Head of caudate nucleus (tissue), 42 donors: ENCODE measurements at regions not wholly inside any gene's neighbourhood (a gene's known extent, or its start where the extent isn't known, plus 50 kb on each side); places are given as distances from the start of the nearest gene placed in this dataset.

Experiments
- DNase-seq, 42 donors: peaks; one replicate each; pipeline versions ENCODE4 v3.0.0 to v3.0.0-alpha.2; 2020 to 2021; ENCODE audit warnings: mixed read lengths in 7 of 42
- intact Hi-C: fragments of 100-400 bp; cut with DNase I; formaldehyde crosslinking; loops from one replicate; pipeline ENCODE4 v1.15.0; 2022

DNA sequence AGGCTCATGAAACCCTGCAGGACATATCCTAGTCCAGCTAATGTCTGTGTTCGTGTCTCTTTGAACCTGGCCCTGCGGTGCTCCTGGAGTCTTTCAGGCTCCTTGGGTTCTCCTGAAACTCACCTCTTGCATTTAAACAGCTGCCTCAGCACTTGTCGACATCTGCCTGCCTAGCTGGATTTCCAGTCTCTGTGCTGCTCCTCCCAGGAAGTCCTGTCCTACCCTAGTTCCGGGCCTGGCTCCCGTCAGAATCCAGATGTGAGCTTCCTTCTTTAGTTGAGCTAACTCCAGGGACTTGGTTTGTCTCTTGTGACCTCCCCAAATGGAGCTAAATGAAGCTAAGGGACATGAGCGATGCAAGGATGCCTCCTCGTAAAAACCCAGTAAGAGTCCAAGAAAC, 155.2 kb upstream of the PIRT start:
- intact Hi-C loops, result no loop called here
- no peak for DNase-seq

DNA sequence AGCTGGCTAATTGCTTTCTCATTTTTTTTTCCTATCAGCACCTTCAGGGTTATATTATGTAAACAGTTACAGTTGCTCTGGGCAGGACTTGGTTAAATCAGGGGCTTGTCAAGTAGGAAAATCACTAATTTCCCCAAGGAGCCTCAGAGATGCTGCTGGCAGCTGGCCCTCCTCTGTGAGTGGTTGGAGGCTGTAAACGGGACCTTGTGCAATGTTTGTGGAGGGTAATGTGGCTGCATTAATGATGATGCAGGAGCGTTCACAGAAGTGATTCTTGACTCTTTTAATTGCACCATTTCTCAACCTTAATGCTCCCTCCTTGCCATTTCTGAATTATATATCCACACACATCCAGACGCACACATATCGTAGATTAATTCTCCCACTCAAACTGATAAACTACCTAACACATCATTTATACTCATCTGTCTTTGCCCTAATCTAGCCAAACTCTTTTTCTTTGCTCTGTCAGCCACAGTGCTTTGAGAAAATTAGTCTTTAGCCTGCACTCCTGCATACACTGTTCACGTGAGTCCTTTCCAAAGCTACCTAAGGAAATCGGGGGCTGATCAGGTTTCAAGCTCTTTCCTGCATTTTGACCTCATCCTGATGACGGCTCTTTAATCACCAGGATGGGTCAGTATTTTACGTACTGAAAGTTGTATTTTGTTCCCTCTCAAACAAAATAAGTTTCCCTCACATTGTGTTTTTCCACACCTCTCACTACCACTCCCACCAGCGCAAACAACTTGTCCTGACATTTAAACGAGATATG, 154.4 kb upstream of the PIRT start:
- no peak for DNase-seq
- intact Hi-C loops, result no loop called here

DNA sequence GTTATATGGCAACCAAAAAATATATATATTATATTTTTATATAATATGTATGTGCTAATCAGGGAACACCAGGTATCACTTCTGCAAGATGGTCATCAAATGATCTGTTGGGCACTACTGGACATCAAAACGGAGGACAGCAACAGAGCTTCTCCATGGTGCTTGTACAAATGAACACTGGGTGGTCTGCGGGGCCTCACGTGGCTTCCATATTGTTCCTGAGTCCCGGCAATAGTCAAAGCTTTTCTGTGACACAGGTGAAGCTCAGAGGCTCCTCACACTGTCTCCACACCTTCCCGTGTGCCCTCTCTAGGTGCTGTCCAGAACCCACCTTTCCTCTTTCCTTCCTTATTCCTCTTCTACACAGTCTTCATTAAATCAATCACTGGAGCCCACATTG, 149.9 kb upstream of the PIRT start:
- intact Hi-C loops, result no loop called here
- no peak for DNase-seq

DNA sequence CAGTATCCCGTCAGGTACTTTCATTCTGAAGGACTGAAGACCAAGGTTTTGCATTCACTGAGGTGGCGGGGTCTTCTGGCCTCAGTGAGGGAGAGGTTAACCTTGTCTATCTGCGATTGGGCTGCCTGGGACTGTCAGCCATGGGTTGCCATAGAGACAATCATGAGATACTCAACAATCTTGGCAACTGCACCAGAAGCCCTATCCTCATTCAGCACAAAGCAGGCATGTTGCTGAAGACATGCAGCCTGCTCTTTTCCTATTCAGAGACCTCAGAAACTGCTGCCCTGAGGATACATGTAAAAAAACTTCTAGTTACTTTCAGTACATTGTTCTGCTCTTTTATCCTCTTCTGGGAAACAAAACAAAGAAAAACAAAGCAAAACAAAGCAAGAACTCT, 146.3 kb upstream of the PIRT start:
- DNase-seq, result no peak
- intact Hi-C loops, result no loop called here

DNA sequence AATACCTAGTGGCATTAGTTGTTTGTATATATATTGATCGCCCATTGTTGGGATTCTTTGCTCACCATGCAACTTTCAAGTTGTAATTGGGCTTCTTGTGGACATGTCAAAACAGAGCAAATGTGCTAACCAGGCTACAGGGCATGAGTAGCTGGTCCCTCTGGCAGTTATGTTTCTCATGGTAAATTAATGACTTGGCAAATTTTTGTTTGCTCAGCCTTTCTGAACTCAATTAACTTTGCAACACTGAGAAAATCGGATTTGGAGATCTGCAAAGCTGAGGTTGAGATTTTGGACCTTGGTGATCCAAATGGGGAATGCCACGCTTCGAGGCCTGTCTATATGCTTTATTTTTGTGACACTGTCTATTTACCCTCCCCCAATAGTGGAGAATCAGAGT, 138.5 kb upstream of the PIRT start:
- no peak for DNase-seq
- intact Hi-C loops, result no loop called here

DNA sequence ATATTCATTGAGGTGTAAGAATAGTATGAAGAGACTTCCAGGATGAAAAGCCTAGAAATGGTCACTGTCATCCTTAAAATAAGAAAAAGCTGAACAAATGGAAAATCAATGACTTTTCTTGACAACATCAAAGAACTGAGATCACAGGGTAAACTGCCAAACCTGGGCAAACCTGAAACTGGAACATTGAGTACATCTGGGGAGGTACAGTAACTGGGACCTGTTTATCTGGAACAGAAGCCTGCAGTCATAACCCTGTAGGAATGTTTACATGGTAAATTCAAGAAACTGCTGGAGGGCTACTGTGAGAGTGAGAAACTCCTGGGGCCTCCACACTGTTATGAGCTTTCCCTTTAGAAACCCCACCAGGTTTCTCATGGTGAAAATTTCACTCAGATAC, 130.1 kb upstream of the PIRT start:
- intact Hi-C loops, result no loop called here
- DNase-seq, result no peak

DNA sequence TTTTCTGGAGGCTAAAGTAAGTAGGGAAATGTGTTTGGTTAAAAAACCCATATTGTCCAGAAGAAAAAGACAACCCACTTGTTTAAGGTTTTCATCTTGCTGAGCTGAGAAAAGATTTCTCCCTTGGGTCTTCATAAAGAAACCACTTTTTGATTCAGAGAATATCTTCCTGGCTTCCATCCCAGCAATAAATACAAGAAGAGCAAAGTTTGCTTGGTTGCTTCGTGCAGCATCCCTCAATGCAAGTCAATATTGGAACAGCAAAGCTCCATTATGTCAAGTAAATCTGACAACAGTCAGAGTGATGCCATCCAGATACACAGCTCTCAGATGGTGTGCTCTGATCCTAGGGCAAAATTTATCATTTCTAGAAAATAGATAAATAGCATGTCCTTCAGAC, 118.9 kb upstream of the PIRT start:
- no peak for DNase-seq
- intact Hi-C loops, result no loop called here

DNA sequence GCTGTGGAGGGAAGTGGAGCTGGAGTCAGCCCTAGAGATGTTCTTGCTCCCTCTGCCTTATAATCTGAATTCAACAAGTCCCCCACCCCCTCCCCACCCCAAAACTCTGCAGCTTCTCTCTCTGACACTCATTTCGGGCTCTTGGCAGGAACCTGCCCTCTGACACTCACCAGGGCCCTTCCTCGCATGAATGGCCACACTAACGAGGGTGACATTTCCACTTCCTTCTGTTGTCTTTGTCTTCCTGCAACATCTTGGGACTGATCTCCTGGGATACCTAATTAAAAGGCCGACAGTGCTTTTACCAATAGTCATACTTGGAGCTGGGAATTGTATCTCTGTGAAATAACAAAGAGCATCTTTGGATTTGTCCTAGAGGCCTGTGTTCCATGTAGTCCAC, 106.9 kb upstream of the PIRT start:
- no peak for DNase-seq

DNA sequence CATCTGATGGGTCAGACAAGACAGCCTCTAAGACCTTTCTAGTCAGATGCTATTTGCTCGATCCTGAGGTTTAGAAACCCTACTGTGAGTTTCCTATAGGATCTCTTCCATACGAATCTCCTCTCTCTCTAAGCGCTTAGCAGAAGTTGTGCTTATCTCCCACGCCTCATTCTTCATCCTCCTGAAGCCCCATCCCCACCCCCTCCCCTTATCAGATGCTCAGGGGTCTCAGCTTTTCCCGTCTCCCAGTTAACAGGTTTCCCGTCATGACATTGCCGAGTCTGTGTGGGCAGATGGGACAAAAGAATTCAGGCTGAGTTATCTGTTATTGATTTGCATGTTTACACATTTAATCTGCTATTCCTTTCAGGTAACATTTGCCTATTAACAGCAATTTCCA, 99.0 kb upstream of the PIRT start:
- intact Hi-C loops, result no loop called here
- DNase-seq, result no peak

More for the DNA sequence above, 106.9 kb upstream of the PIRT start:
- intact Hi-C loops, result no loop called here

DNA sequence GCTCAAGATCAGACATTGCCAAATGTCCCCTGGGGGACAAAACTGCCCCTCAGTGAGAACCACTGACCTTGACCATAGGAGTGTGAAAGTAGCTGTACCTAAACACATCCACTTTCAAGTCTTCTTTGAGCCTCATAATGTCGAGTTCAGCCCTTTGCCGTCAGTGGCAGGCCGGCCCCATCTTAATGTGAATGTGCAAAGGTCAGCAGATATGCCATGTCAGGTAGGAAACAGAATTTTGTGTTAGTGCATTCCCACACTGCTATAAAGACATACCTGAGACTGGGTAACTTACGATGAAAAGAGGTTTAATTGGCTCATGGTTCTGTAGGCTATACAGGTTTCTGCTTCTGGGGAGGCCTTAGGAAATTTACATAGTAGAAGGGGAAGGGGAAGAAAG, 95.1 kb upstream of the PIRT start:
- no peak for DNase-seq
- intact Hi-C loops, result no loop called here

DNA sequence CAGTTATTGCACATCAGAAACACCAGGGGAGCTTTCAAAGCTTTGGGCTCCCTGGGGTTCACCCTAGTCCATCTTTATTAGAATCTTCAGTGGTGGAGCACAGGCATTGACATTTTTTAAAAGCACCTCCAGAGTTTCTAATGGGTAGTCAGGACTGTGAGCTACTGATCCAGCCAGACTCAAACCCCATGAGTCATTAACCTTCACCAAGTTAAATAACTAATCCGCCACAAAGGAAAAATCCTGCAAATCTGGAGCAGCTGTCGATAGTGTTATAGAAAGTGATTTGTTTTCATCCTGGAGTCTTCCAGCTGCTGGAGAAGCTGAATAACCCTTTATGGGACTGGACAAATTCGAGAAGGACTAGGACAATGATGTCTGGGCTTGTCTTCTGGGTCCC, 93.2 kb upstream of the PIRT start:
- DNase-seq, result no peak
- intact Hi-C loops, result no loop called here

DNA sequence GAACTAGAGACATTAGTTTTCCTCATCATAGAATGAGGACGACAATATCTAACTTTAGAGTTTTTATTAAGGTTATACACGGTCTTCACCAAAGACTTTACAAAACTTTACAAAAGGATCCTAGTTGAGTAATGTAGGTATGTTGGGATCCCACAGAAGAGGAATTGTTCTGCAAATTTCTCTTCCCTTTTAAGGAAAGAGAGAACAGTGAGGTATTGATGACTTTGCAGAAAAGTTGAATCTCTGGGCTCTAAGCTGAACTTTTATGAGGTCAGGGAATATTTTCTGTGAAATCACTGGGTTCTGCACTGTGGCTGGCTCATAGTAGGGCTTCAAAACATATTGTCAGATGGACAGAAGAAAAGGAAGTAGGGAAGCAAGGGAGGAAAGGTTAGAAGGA, 89.8 kb upstream of the PIRT start:
- no peak for DNase-seq
- intact Hi-C loops, result no loop called here

DNA sequence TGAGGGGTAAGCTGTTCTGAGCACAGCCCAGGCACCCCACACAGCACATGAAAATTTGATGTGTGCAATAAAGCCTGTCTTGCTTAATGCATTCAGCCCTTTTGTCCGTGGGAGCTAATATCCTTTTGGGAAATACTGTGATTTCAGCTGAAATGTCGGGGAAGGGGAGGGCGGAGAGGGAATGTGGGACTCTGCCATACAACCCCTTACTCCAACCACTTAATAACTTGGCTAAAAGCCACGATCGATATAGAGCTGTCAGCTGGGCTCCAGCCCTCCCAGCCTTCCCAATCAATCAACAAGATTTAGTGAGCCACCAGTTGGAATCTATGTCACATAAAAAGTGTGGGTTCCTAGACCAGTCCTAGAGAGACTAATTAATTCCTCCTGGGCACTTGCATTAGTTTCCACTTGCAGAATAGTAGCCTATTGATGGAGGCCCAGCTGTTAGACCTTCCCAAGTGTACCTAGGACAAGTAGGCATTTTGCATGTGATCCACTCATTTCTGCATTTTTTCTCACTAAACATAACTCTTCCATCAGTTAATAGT, 82.7 kb upstream of the PIRT start:
- intact Hi-C loops, result no loop called here
- no peak for DNase-seq

DNA sequence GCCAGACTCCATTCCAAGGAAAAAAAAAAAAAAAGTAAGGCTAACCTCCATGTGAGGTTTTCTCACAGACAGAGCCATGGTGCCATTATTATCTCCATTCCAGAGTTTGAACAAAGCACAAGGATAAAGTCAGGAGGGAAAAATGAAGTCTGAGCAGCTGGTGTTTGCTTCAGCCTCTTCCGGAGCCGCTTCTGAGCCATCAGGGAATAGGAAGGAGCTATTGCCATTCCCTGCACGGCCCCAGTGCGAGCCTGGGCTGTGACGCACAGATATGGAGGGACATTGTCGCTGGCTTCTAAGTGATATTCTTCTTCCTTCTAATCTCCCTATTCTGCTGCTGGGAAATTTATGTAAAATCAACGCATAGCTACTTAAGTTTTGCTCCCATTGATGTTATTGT, 69.5 kb upstream of the PIRT start:
- DNase-seq, result no peak
- intact Hi-C loops, result no loop called here

DNA sequence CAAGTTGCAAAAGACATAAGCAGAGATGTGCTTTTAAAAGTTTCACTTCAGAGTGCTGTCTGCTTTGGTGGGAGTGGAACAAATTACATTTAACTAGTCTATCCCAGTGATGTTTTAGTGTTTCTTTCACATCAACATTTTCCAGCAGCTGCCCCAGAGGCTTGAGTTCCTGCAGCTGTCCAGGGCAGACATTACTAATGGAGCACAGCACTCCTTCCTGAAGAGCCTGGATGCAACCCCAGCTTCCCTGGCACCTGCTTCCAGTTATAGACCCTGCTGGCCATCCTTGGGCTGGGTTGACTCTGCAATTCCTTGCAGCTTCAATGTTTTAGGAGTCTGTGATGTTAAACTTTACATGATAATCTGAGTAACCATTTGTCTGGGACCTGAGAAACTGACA, 61.4 kb upstream of the PIRT start:
- intact Hi-C loops, result no loop called here
- DNase-seq, result no peak

DNA sequence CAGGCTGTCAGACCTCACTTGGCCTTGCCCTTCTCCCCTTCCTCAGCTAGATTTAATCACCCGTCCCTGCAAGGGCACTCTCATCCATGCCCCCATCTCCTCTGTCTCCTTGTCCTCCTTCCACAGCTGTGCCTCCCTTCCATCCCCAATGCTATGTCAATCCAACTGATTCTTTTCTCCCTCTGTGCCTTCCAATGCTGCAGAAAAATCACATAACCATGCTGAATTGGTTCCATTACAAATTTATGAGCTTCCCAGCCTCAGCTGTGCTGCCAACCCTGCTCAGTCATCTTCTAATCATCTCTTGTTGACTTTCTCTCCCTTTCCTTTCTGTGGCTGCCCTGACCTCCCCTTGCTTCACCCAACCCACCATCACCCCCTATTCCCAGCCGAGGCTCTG, 56.3 kb upstream of the PIRT start:
- no peak for DNase-seq
- intact Hi-C loops, result no loop called here

DNA sequence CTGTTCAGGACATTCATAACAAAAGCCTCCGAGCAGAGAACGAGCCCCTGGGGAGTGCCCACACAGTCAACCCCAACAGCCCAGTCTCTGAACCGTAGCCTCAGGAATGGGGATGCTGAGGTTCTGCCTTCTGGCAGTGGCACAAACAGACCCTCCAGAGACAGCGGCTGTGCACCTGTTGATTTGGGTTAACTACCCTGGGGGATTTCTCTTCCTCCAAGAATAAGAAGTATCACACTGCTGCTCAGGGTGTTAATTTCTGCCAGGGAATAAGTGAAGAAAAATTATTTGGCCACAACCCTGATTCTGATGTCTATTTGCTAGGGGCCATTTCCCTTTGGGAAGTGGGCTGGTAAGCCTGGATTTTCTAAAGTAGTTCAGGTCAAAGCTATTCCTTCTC, 51.0 kb upstream of the PIRT start:
- DNase-seq, result no peak
- intact Hi-C loops, result no loop called here
